ENCODE measurements at regions not wholly inside any gene's neighbourhood (a gene's known extent, or its start where the extent isn't known, plus 50 kb on each side); places are given as distances from the start of the nearest gene placed in this dataset.

DNA sequence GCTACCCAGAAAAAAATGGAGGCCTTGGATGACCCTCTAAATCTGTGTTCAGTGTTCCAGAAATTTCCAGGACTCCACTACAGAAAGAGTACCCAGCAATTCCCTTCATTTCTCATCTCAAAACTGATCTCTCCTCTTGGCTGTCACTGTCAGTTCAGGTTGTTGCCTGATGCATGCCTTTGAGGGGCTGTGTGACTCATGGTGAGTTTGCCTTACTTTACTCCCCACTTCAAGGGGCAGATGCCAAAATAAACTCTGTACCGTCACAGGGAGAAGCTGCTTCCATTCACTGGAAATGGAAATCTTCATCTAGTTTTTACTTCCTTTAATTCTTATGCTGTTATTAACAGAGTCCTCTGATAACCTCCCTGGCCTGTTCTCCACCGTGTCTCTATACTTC is 1075.0 kb downstream of the DIAPH3 start:
- H3K27me3 ChIP-seq (ENCODE audit: control insufficient read depth in 1 of 2, insufficient read depth in 2 of 2, low read length in 2 of 2): no peaks in the 10 kb centered on the region
- intact Hi-C loops (cut with micrococcal nuclease; ENCODE audit: unreplicated experiment): no loop called here
- no peaks in the 10 kb centered on the region for H3K36me3 ChIP-seq (replicated peaks in 1 of 2; ENCODE audit: control insufficient read depth in 1 of 2, insufficient read depth in 2 of 2, low read length in 2 of 2)
- no peak for ATAC-seq
- FAIRE-seq: no peak
- BruUV-seq (replicated peaks): no TSS peak
- ChIA-PET POLR2A (no interaction called here), CTCF (ENCODE audit: low intra/inter-chr PET ratio, low total read pairs) (no interaction called here)
- H3K4me1 ChIP-seq (ENCODE audit: insufficient read depth, low read length): no peaks in the 10 kb centered on the region
- no peak for DNase-seq (ENCODE audit: low spot score)
- WGBS (ENCODE audit: low lambda C conversion rate): 0% methylated on average over 2 of the region's 2 CpGs
- H3K9me3 ChIP-seq (ENCODE audit: low read length): no peaks in the 10 kb centered on the region
- H3K9ac ChIP-seq (ENCODE audit: insufficient read depth, low read depth, low read length): no peak overlapping the region
- H2AFZ ChIP-seq (ENCODE audit: low read length): no peak overlapping the region
- TF ChIP-seq ZNF33A (CRISPR knock-in tag; IDR thresholded peaks at IDR 0.05; ENCODE audit: borderline replicate concordance) (no peak), RARA (CRISPR knock-in tag; IDR thresholded peaks at IDR 0.05) (no peak), HCFC1 (IDR thresholded peaks at IDR 0.05; ENCODE audit: low read depth, low read length) (no peak), SUZ12 (IDR thresholded peaks at IDR 0.05; ENCODE audit: low read depth, low read length) (no peak), ZNF775 (CRISPR knock-in tag; IDR thresholded peaks at IDR 0.05; ENCODE audit: borderline replicate concordance) (no peak), NCOA2 (CRISPR knock-in tag; IDR thresholded peaks at IDR 0.05) (no peak), ZNF33B (CRISPR knock-in tag; IDR thresholded peaks at IDR 0.05) (no peak), NR2F1 (CRISPR knock-in tag; IDR thresholded peaks at IDR 0.05) (no peak), ZNF563 (CRISPR knock-in tag; IDR thresholded peaks at IDR 0.05) (no peak)
- TF ChIP-seq, protein P1, sequence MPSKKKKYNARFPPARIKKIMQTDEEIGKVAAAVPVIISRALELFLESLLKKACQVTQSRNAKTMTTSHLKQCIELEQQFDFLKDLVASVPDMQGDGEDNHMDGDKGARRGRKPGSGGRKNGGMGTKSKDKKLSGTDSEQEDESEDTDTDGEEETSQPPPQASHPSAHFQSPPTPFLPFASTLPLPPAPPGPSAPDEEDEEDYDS (CRISPR knock-in tag; IDR thresholded peaks at IDR 0.05): no peak
- TF ChIP-seq, protein P2, sequence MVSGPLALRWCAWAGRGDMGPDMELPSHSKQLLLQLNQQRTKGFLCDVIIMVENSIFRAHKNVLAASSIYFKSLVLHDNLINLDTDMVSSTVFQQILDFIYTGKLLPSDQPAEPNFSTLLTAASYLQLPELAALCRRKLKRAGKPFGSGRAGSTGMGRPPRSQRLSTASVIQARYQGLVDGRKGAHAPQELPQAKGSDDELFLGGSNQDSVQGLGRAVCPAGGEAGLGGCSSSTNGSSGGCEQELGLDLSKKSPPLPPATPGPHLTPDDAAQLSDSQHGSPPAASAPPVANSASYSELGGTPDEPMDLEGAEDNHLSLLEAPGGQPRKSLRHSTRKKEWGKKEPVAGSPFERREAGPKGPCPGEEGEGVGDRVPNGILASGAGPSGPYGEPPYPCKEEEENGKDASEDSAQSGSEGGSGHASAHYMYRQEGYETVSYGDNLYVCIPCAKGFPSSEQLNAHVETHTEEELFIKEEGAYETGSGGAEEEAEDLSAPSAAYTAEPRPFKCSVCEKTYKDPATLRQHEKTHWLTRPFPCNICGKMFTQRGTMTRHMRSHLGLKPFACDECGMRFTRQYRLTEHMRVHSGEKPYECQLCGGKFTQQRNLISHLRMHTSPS (CRISPR knock-in tag; IDR thresholded peaks at IDR 0.05; ENCODE audit: low read depth): no peak
- TF ChIP-seq, protein P3, sequence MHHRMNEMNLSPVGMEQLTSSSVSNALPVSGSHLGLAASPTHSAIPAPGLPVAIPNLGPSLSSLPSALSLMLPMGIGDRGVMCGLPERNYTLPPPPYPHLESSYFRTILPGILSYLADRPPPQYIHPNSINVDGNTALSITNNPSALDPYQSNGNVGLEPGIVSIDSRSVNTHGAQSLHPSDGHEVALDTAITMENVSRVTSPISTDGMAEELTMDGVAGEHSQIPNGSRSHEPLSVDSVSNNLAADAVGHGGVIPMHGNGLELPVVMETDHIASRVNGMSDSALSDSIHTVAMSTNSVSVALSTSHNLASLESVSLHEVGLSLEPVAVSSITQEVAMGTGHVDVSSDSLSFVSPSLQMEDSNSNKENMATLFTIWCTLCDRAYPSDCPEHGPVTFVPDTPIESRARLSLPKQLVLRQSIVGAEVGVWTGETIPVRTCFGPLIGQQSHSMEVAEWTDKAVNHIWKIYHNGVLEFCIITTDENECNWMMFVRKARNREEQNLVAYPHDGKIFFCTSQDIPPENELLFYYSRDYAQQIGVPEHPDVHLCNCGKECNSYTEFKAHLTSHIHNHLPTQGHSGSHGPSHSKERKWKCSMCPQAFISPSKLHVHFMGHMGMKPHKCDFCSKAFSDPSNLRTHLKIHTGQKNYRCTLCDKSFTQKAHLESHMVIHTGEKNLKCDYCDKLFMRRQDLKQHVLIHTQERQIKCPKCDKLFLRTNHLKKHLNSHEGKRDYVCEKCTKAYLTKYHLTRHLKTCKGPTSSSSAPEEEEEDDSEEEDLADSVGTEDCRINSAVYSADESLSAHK (CRISPR knock-in tag; IDR thresholded peaks at IDR 0.05; ENCODE audit: borderline replicate concordance): no peak
- H4K20me1 ChIP-seq (ENCODE audit: insufficient read depth, low read length): no peaks in the 10 kb centered on the region
- in situ Hi-C loops (cut with HindIII; ENCODE audit: extremely low pct_ligation_motif_present, low pct_unique_long_range_greater_than_20kb): no loop called here
- H3K27ac ChIP-seq (ENCODE audit: extremely low read length, insufficient read depth, low read length): no peak overlapping the region
- no peak overlapping the region for H3K4me3 ChIP-seq (replicated peaks in 1 of 3; ENCODE audit: insufficient read depth in 1 of 3, low read depth in 2 of 3, low read length in 3 of 3)
- H3K79me2 ChIP-seq (ENCODE audit: insufficient read depth, low read length): no peaks in the 10 kb centered on the region
- no peak overlapping the region for H3K4me2 ChIP-seq (ENCODE audit: low read depth, low read length)

Data from HepG2 (cell line).